ENCODE measurements at regions not wholly inside any gene's neighbourhood (a gene's known extent, or its start where the extent isn't known, plus 50 kb on each side); places are given as distances from the start of the nearest gene placed in this dataset.

GRCh38 chr2:56681659-56682396 lies 498.0 kb downstream of the CCDC85A start:
- Mint-ChIP-seq H3K27ac (no peak overlapping the region), H3K4me3 (no peak overlapping the region), H3K9me3 (peaks cover 5% of the 10 kb centered on the region), H3K36me3 (ENCODE audit: low read depth) (no peaks in the 10 kb centered on the region), H3K27me3 (no peaks in the 10 kb centered on the region), H3K4me1 (no peaks in the 10 kb centered on the region)
- ATAC-seq, result no peak
- DNase-seq, result no peak

- H3K9me3 Mint-ChIP-seq, result peaks cover 5% of the 10 kb centered on the region
These were observed 498.6 kb downstream of the CCDC85A start for GRCh38 chr2:56682397-56682760.

GRCh38 chr2:56684327-56684726 lies 500.5 kb downstream of the CCDC85A start:
- no peak for ATAC-seq
- H3K9me3 Mint-ChIP-seq, result no peaks in the 10 kb centered on the region

More at GRCh38 chr2:56682397-56682760, 498.6 kb downstream of the CCDC85A start:
- Mint-ChIP-seq H3K36me3 (ENCODE audit: low read depth) (no peaks in the 10 kb centered on the region), H3K27me3 (no peaks in the 10 kb centered on the region), H3K4me3 (no peak overlapping the region), H3K4me1 (no peaks in the 10 kb centered on the region), H3K27ac (no peak overlapping the region)
- DNase-seq (no peak), ATAC-seq (no peak)

GRCh38 chr2:56685205-56685604 lies 501.4 kb downstream of the CCDC85A start:
- Mint-ChIP-seq H3K4me3 (no peak overlapping the region), H3K4me1 (no peaks in the 10 kb centered on the region), H3K36me3 (ENCODE audit: low read depth) (no peaks in the 10 kb centered on the region), H3K27ac (no peak overlapping the region), H3K9me3 (no peaks in the 10 kb centered on the region), H3K27me3 (no peaks in the 10 kb centered on the region)
- no peak for ATAC-seq
- no peak for DNase-seq

More at GRCh38 chr2:56684327-56684726, 500.5 kb downstream of the CCDC85A start:
- no peaks in the 10 kb centered on the region for H3K27me3 Mint-ChIP-seq
- H3K36me3 Mint-ChIP-seq (ENCODE audit: low read depth), result no peaks in the 10 kb centered on the region
- DNase-seq, result no peak
- no peaks in the 10 kb centered on the region for H3K4me1 Mint-ChIP-seq
- no peak overlapping the region for H3K4me3 Mint-ChIP-seq
- H3K27ac Mint-ChIP-seq, result no peak overlapping the region

- H3K36me3 Mint-ChIP-seq (ENCODE audit: low read depth), result no peaks in the 10 kb centered on the region
- H3K9me3 Mint-ChIP-seq, result no peaks in the 10 kb centered on the region
- no peak overlapping the region for H3K27ac Mint-ChIP-seq
- no peak for ATAC-seq
- no peak overlapping the region for H3K4me3 Mint-ChIP-seq
- DNase-seq, result no peak
- H3K27me3 Mint-ChIP-seq, result no peaks in the 10 kb centered on the region
- H3K4me1 Mint-ChIP-seq, result no peaks in the 10 kb centered on the region
These were observed 503.4 kb downstream of the CCDC85A start for GRCh38 chr2:56687169-56687568.

GRCh38 chr2:56688661-56689060 lies 504.9 kb downstream of the CCDC85A start:
- no peaks in the 10 kb centered on the region for H3K36me3 Mint-ChIP-seq (ENCODE audit: low read depth)
- ATAC-seq (no peak), DNase-seq (no peak)
- H3K4me1 Mint-ChIP-seq, result no peaks in the 10 kb centered on the region
- H3K27me3 Mint-ChIP-seq, result no peaks in the 10 kb centered on the region
- H3K9me3 Mint-ChIP-seq, result peaks cover under 1% of the 10 kb centered on the region
- H3K27ac Mint-ChIP-seq, result no peak overlapping the region
- no peak overlapping the region for H3K4me3 Mint-ChIP-seq

GRCh38 chr2:56693501-56693900 lies 509.7 kb downstream of the CCDC85A start:
- H3K4me1 Mint-ChIP-seq, result no peaks in the 10 kb centered on the region
- no peak overlapping the region for H3K27ac Mint-ChIP-seq
- H3K27me3 Mint-ChIP-seq, result no peaks in the 10 kb centered on the region
- no peak for DNase-seq
- ATAC-seq, result no peak
- H3K4me3 Mint-ChIP-seq, result no peak overlapping the region
- peaks cover 12% of the 10 kb centered on the region for H3K9me3 Mint-ChIP-seq
- H3K36me3 Mint-ChIP-seq (ENCODE audit: low read depth), result no peaks in the 10 kb centered on the region

- Mint-ChIP-seq H3K4me3 (no peak overlapping the region), H3K36me3 (ENCODE audit: low read depth) (no peaks in the 10 kb centered on the region), H3K27me3 (no peaks in the 10 kb centered on the region), H3K27ac (no peak overlapping the region), H3K4me1 (no peaks in the 10 kb centered on the region), H3K9me3 (peaks cover 22% of the 10 kb centered on the region)
- ATAC-seq (no peak), DNase-seq (no peak)
These were observed 519.2 kb downstream of the CCDC85A start for GRCh38 chr2:56703001-56703400.

GRCh38 chr2:56705713-56706112 lies 521.9 kb downstream of the CCDC85A start:
- Mint-ChIP-seq H3K4me3 (no peak overlapping the region), H3K27me3 (no peaks in the 10 kb centered on the region), H3K9me3 (peaks cover 18% of the 10 kb centered on the region), H3K36me3 (ENCODE audit: low read depth) (no peaks in the 10 kb centered on the region), H3K4me1 (no peaks in the 10 kb centered on the region), H3K27ac (no peak overlapping the region)
- ATAC-seq, result no peak
- DNase-seq, result no peak

- DNase-seq (no peak), ATAC-seq (no peak)
- no peaks in the 10 kb centered on the region for H3K27me3 Mint-ChIP-seq
- H3K36me3 Mint-ChIP-seq (ENCODE audit: low read depth), result no peaks in the 10 kb centered on the region
- no peak overlapping the region for H3K27ac Mint-ChIP-seq
- H3K9me3 Mint-ChIP-seq, result peaks cover 18% of the 10 kb centered on the region
- no peak overlapping the region for H3K4me3 Mint-ChIP-seq
- H3K4me1 Mint-ChIP-seq, result no peaks in the 10 kb centered on the region
These were observed 523.4 kb downstream of the CCDC85A start for GRCh38 chr2:56707218-56707617.

- Mint-ChIP-seq H3K36me3 (ENCODE audit: low read depth) (no peaks in the 10 kb centered on the region), H3K27ac (no peak overlapping the region), H3K4me3 (no peak overlapping the region), H3K9me3 (peaks cover 20% of the 10 kb centered on the region), H3K4me1 (no peaks in the 10 kb centered on the region), H3K27me3 (no peaks in the 10 kb centered on the region)
- DNase-seq (no peak), ATAC-seq (no peak)
These were observed 523.9 kb downstream of the CCDC85A start for GRCh38 chr2:56707650-56708049.

GRCh38 chr2:56709181-56709580 lies 525.4 kb downstream of the CCDC85A start:
- Mint-ChIP-seq H3K9me3 (peaks cover 16% of the 10 kb centered on the region), H3K4me3 (no peak overlapping the region), H3K27ac (no peak overlapping the region), H3K36me3 (ENCODE audit: low read depth) (no peaks in the 10 kb centered on the region), H3K4me1 (no peaks in the 10 kb centered on the region), H3K27me3 (no peaks in the 10 kb centered on the region)
- ATAC-seq (no peak), DNase-seq (no peak)

- Mint-ChIP-seq H3K27me3 (no peaks in the 10 kb centered on the region), H3K4me3 (no peak overlapping the region), H3K27ac (no peak overlapping the region), H3K9me3 (peaks cover 16% of the 10 kb centered on the region), H3K36me3 (ENCODE audit: low read depth) (no peaks in the 10 kb centered on the region), H3K4me1 (no peaks in the 10 kb centered on the region)
- DNase-seq (no peak), ATAC-seq (no peak)
These were observed 529.4 kb downstream of the CCDC85A start for GRCh38 chr2:56713161-56713676.

GRCh38 chr2:56713978-56714377 lies 530.2 kb downstream of the CCDC85A start:
- H3K36me3 Mint-ChIP-seq (ENCODE audit: low read depth), result no peaks in the 10 kb centered on the region
- no peak overlapping the region for H3K27ac Mint-ChIP-seq
- DNase-seq, result no peak
- H3K27me3 Mint-ChIP-seq, result no peaks in the 10 kb centered on the region
- no peak for ATAC-seq
- no peak overlapping the region for H3K4me3 Mint-ChIP-seq
- H3K4me1 Mint-ChIP-seq, result no peaks in the 10 kb centered on the region
- peaks cover 12% of the 10 kb centered on the region for H3K9me3 Mint-ChIP-seq

- H3K4me1 Mint-ChIP-seq, result no peaks in the 10 kb centered on the region
- peaks cover 10% of the 10 kb centered on the region for H3K9me3 Mint-ChIP-seq
- H3K27ac Mint-ChIP-seq, result no peak overlapping the region
- H3K27me3 Mint-ChIP-seq, result no peaks in the 10 kb centered on the region
- no peaks in the 10 kb centered on the region for H3K36me3 Mint-ChIP-seq (ENCODE audit: low read depth)
- DNase-seq, result no peak
- H3K4me3 Mint-ChIP-seq, result no peak overlapping the region
- no peak for ATAC-seq
These were observed 530.6 kb downstream of the CCDC85A start for GRCh38 chr2:56714400-56714799.

All from activated naive CD8-positive, alpha-beta T cell treated with anti-CD3 and anti-CD28 coated beads, Interleukin-2, amount 50 U/mL, for 24 hours (primary cell).